CD8-positive, alpha-beta memory T cell (primary cell): ENCODE measurements at regions not wholly inside any gene's neighbourhood (a gene's known extent, or its start where the extent isn't known, plus 50 kb on each side); places are given as distances from the start of the nearest gene placed in this dataset.
"Not testable (repeated sequence)": the region's sequence is repeated elsewhere in the genome, so short reads cannot be mapped to it uniquely, and the experiment has no call there.

Source experiments
- CTCF ChIA-PET: fragments of 350-600 bp; sonication (Branson Sonifier 250); formaldehyde crosslinking; loops from one replicate; lab custom pipeline; 2021; ENCODE audit warnings: antibody characterized with exemption; lab: Charles Lee
- POLR2A ChIA-PET: fragments of 350-600 bp; sonication (Branson Sonifier 250); formaldehyde crosslinking; loops from one replicate; lab custom pipeline; 2021; ENCODE audit warnings: antibody characterized with exemption; lab: Charles Lee
- DNase-seq, 5 donors: peaks; one replicate each; pipeline versions ENCODE4 v3.0.0 to v3.0.0-alpha.2; 2020 to 2022; ENCODE audit warnings: mixed read lengths in 1 of 5
- H3K27ac ChIP-seq: one replicate; pipeline ENCODE4 v1.7.0; 2013; ENCODE audit warnings: low read depth, mild to moderate bottlenecking, low read length, moderate library complexity
- H3K27me3 ChIP-seq: 2 replicates; pipeline ENCODE4 v1.7.0; 2013; ENCODE audit warnings: low read length, mild to moderate bottlenecking; ENCODE audit not compliant: insufficient read depth, poor library complexity, severe bottlenecking
- H3K36me3 ChIP-seq: 2 replicates; pipeline ENCODE4 v1.7.0; 2013; ENCODE audit warnings: mild to moderate bottlenecking, low read length, moderate library complexity; ENCODE audit not compliant: insufficient read depth
- H3K4me1 ChIP-seq: 2 replicates; pipeline ENCODE4 v1.7.0; 2013; ENCODE audit warnings: mild to moderate bottlenecking, low read length, moderate library complexity; ENCODE audit not compliant: insufficient read depth
- H3K4me3 ChIP-seq: 2 replicates; pipeline ENCODE4 v1.7.0; 2013; ENCODE audit warnings: mild to moderate bottlenecking, low read length
- H3K9me3 ChIP-seq: 2 replicates; pipeline ENCODE4 v1.7.0; 2013; ENCODE audit warnings: mild to moderate bottlenecking, low read length
- H3K27ac Mint-ChIP-seq, 8 donors: one replicate each; pipeline ENCODE4 v1.8.0; 2020 to 2021; ENCODE audit warnings: mixed read lengths in 8 of 8, mild to moderate bottlenecking in 6 of 8, inconsistent platforms in 3 of 8, moderate library complexity in 3 of 8
- H3K27me3 Mint-ChIP-seq, 2 donors: one replicate each; pipeline ENCODE4 v1.8.0; 2020 to 2021; ENCODE audit warnings: mixed read lengths in 2 of 2, mild to moderate bottlenecking in 1 of 2, moderate library complexity in 1 of 2
- H3K36me3 Mint-ChIP-seq, 3 donors: one replicate each; pipeline ENCODE4 v1.8.0; 2020 to 2021; ENCODE audit warnings: mixed read lengths in 3 of 3, inconsistent platforms in 1 of 3, mild to moderate bottlenecking in 1 of 3
- H3K4me1 Mint-ChIP-seq, 3 donors: one replicate each; pipeline ENCODE4 v1.8.0; 2020 to 2021; ENCODE audit warnings: mixed read lengths in 3 of 3, inconsistent platforms in 1 of 3, mild to moderate bottlenecking in 1 of 3
- H3K4me3 Mint-ChIP-seq, 7 donors: one replicate each; pipeline ENCODE4 v1.8.0; 2020 to 2021; ENCODE audit warnings: mixed read lengths in 7 of 7, mild to moderate bottlenecking in 6 of 7, moderate library complexity in 4 of 7, inconsistent platforms in 2 of 7
- H3K9me3 Mint-ChIP-seq, 5 donors: one replicate each; pipeline ENCODE4 v1.8.0; 2020 to 2022; ENCODE audit warnings: mixed read lengths in 5 of 5, mild to moderate bottlenecking in 3 of 5, moderate library complexity in 2 of 5, inconsistent platforms in 1 of 5

GRCh38 chr6:115055579-115055978 lies 712.8 kb upstream of the HS3ST5 start:
- Histone ChIP-seq H3K27ac (no peak overlapping the region), H3K4me1 (no peaks in the 10 kb centered on the region), H3K9me3 (no peaks in the 10 kb centered on the region), H3K4me3 (no peak overlapping the region), H3K27me3 (no peaks in the 10 kb centered on the region), H3K36me3 (no peaks in the 10 kb centered on the region)
- H3K4me1 Mint-ChIP-seq = no peaks in the 10 kb centered on the region
- ChIA-PET CTCF (no interaction called here), POLR2A (no interaction called here)
- H3K36me3 Mint-ChIP-seq = no peaks in the 10 kb centered on the region
- H3K4me3 Mint-ChIP-seq = no peak overlapping the region
- H3K9me3 Mint-ChIP-seq = peaks cover 3 to 17% (median 4%) of the 10 kb centered on the region in 5 donors
- H3K27ac Mint-ChIP-seq = no peak overlapping the region
- no peak for DNase-seq
- H3K27me3 Mint-ChIP-seq = no peaks in the 10 kb centered on the region

- DNase-seq, POLR2A ChIA-PET, H3K27ac Mint-ChIP-seq, H3K36me3 ChIP-seq, H3K4me1 ChIP-seq, H3K27me3 Mint-ChIP-seq, H3K27ac ChIP-seq, H3K4me1 Mint-ChIP-seq, H3K9me3 ChIP-seq, H3K36me3 Mint-ChIP-seq, H3K4me3 Mint-ChIP-seq, CTCF ChIA-PET, H3K27me3 ChIP-seq, H3K4me3 ChIP-seq: not testable (repeated sequence)
- H3K9me3 Mint-ChIP-seq = peaks cover 3 to 24% (median 4%) of the 10 kb centered on the region in 5 donors
Observed at GRCh38 chr6:115054242-115054641, 711.4 kb upstream of the HS3ST5 start.

GRCh38 chr6:115053169-115053860 lies 710.5 kb upstream of the HS3ST5 start:
- Mint-ChIP-seq H3K36me3 (no peaks in the 10 kb centered on the region), H3K4me3 (no peak overlapping the region), H3K27me3 (no peaks in the 10 kb centered on the region), H3K27ac (no peak overlapping the region), H3K4me1 (no peaks in the 10 kb centered on the region), H3K9me3 (peaks cover 1 to 27% (median 4%) of the 10 kb centered on the region in 5 donors)
- Histone ChIP-seq H3K9me3 (no peaks in the 10 kb centered on the region), H3K4me1 (no peaks in the 10 kb centered on the region), H3K4me3 (no peak overlapping the region), H3K27me3 (no peaks in the 10 kb centered on the region), H3K36me3 (no peaks in the 10 kb centered on the region), H3K27ac (no peak overlapping the region)
- CTCF ChIA-PET = no interaction called here
- no peak for DNase-seq
- POLR2A ChIA-PET = no interaction called here

GRCh38 chr6:115016593-115016992 lies 673.8 kb upstream of the HS3ST5 start:
- CTCF ChIA-PET = no interaction called here
- Histone ChIP-seq H3K9me3 (no peaks in the 10 kb centered on the region), H3K36me3 (no peaks in the 10 kb centered on the region), H3K4me3 (no peak overlapping the region), H3K27ac (no peak overlapping the region), H3K27me3 (no peaks in the 10 kb centered on the region), H3K4me1 (no peaks in the 10 kb centered on the region)
- no peaks in the 10 kb centered on the region for H3K36me3 Mint-ChIP-seq
- DNase-seq = no peak
- no peaks in the 10 kb centered on the region for H3K27me3 Mint-ChIP-seq
- peaks cover under 1 to 8% (median 3%) of the 10 kb centered on the region in 5 donors for H3K9me3 Mint-ChIP-seq
- H3K4me1 Mint-ChIP-seq = no peaks in the 10 kb centered on the region
- POLR2A ChIA-PET = no interaction called here
- no peak overlapping the region for H3K27ac Mint-ChIP-seq
- H3K4me3 Mint-ChIP-seq = no peak overlapping the region

- no peak overlapping the region for H3K4me3 ChIP-seq
Observed at GRCh38 chr6:115004982-115005381, 662.2 kb upstream of the HS3ST5 start.

GRCh38 chr6:115004204-115004603 lies 661.4 kb upstream of the HS3ST5 start:
- Mint-ChIP-seq H3K4me3 (no peak overlapping the region), H3K4me1 (peaks cover 0 to 1% (median 0%) of the 10 kb centered on the region in 3 donors), H3K27ac (no peak overlapping the region), H3K36me3 (no peaks in the 10 kb centered on the region), H3K27me3 (no peaks in the 10 kb centered on the region), H3K9me3 (peaks cover 0 to 14% (median 0%) of the 10 kb centered on the region in 5 donors)
- Histone ChIP-seq H3K4me1 (no peaks in the 10 kb centered on the region), H3K9me3 (no peaks in the 10 kb centered on the region), H3K4me3 (no peak overlapping the region), H3K36me3 (no peaks in the 10 kb centered on the region), H3K27me3 (no peaks in the 10 kb centered on the region), H3K27ac (no peak overlapping the region)
- ChIA-PET POLR2A (no interaction called here), CTCF (no interaction called here)
- DNase-seq = no peak

More at GRCh38 chr6:115004982-115005381, 662.2 kb upstream of the HS3ST5 start:
- Mint-ChIP-seq H3K4me1 (peaks cover 0 to 1% (median 0%) of the 10 kb centered on the region in 3 donors), H3K27me3 (no peaks in the 10 kb centered on the region), H3K4me3 (no peak overlapping the region), H3K36me3 (no peaks in the 10 kb centered on the region), H3K9me3 (peaks cover 0 to 14% (median 0%) of the 10 kb centered on the region in 5 donors), H3K27ac (no peak overlapping the region)
- Histone ChIP-seq H3K4me1 (no peaks in the 10 kb centered on the region), H3K27ac (no peak overlapping the region), H3K27me3 (no peaks in the 10 kb centered on the region), H3K9me3 (no peaks in the 10 kb centered on the region), H3K36me3 (no peaks in the 10 kb centered on the region)
- ChIA-PET POLR2A (no interaction called here), CTCF (no interaction called here)
- DNase-seq = no peak

GRCh38 chr6:115001731-115002350 lies 659.0 kb upstream of the HS3ST5 start:
- DNase-seq = no peak
- H3K4me3 Mint-ChIP-seq = peak overlapping the region in 5 of 7 donors; percentile 55 to 76 (median 60)
- POLR2A ChIA-PET = no interaction called here
- peak overlapping the region in 1 of 8 donors; percentile 10 for H3K27ac Mint-ChIP-seq
- H3K4me3 ChIP-seq = no peak overlapping the region
- no peaks in the 10 kb centered on the region for H3K27me3 ChIP-seq
- no peak overlapping the region for H3K27ac ChIP-seq
- H3K27me3 Mint-ChIP-seq = no peaks in the 10 kb centered on the region
- no peaks in the 10 kb centered on the region for H3K36me3 Mint-ChIP-seq
- peaks cover 0 to 1% (median 0%) of the 10 kb centered on the region in 3 donors for H3K4me1 Mint-ChIP-seq
- CTCF ChIA-PET = no interaction called here
- no peaks in the 10 kb centered on the region for H3K4me1 ChIP-seq
- peaks cover 0 to 10% (median 2%) of the 10 kb centered on the region in 5 donors for H3K9me3 Mint-ChIP-seq
- no peaks in the 10 kb centered on the region for H3K36me3 ChIP-seq
- H3K9me3 ChIP-seq = no peaks in the 10 kb centered on the region

- no peaks in the 10 kb centered on the region for H3K36me3 ChIP-seq
- Mint-ChIP-seq H3K9me3 (peaks cover 0 to 10% (median 2%) of the 10 kb centered on the region in 5 donors), H3K27me3 (no peaks in the 10 kb centered on the region), H3K27ac (no peak overlapping the region), H3K4me3 (no peak overlapping the region), H3K4me1 (peaks cover 0 to 1% (median 0%) of the 10 kb centered on the region in 3 donors), H3K36me3 (no peaks in the 10 kb centered on the region)
- DNase-seq = no peak
- H3K9me3 ChIP-seq = no peaks in the 10 kb centered on the region
- no peak overlapping the region for H3K27ac ChIP-seq
- no peak overlapping the region for H3K4me3 ChIP-seq
- H3K27me3 ChIP-seq = no peaks in the 10 kb centered on the region
- CTCF ChIA-PET = no interaction called here
- POLR2A ChIA-PET = no interaction called here
- no peaks in the 10 kb centered on the region for H3K4me1 ChIP-seq
Observed at GRCh38 chr6:115000736-115001135, 657.9 kb upstream of the HS3ST5 start.
